Caco-2 (cell line): ENCODE measurements at regions not wholly inside any gene's neighbourhood (a gene's known extent, or its start where the extent isn't known, plus 50 kb on each side); places are given as distances from the start of the nearest gene placed in this dataset.

Experiments used
- BruUV-seq: library from RNA; stranded (reverse); fragments of 400-500 nt; replicated peaks from 2 replicates; lab custom pipeline; 2021; lab: Mats Ljungman, UMichigan
- CTCF ChIA-PET: fragments of 300-600 bp; sonication (Branson Sonifier 250); formaldehyde crosslinking; loops from one replicate; lab custom pipeline; 2022; ENCODE audit warnings: antibody characterized with exemption; lab: Charles Lee
- POLR2A ChIA-PET: fragments of 300-600 bp; sonication (Branson Sonifier 250); formaldehyde crosslinking; loops from one replicate; lab custom pipeline; 2022; ENCODE audit warnings: antibody characterized with exemption; lab: Charles Lee
- DNase-seq, 2 experiments: peaks; one replicate each; pipeline versions ENCODE4 v3.0.0 to v3.0.0-alpha.2; 2020 to 2022
- H3K27me3 ChIP-seq: replicated peaks from 2 replicates; pipeline ENCODE4 v1.6.0; 2011; ENCODE audit warnings: low read length; ENCODE audit not compliant: control insufficient read depth, insufficient read depth
- H3K36me3 ChIP-seq: 2 replicates; pipeline ENCODE4 v1.5.1; 2011; ENCODE audit warnings: low read length; ENCODE audit not compliant: control insufficient read depth, insufficient read depth
- H3K4me1 ChIP-seq: fragments of 250-450 bp; sonication (Bioruptor Pico); 2 replicates; pipeline ENCODE4 v1.5.1; 2020; ENCODE audit warnings: mild to moderate bottlenecking
- H3K4me3 ChIP-seq: 2 replicates; pipeline ENCODE4 v1.5.1; 2011; ENCODE audit warnings: low read depth, mild to moderate bottlenecking, control low read depth, low read length
- H3K9me3 ChIP-seq: fragments of 250-450 bp; sonication (Bioruptor Pico); 2 replicates; pipeline ENCODE4 v1.5.1; 2020; ENCODE audit warnings: mild to moderate bottlenecking, moderate library complexity
- H3K27ac Mint-ChIP-seq: one replicate; pipeline ENCODE4 v1.8.0; 2022; ENCODE audit warnings: mixed read lengths; ENCODE audit not compliant: unreplicated experiment
- H3K27me3 Mint-ChIP-seq: one replicate; pipeline ENCODE4 v1.8.0; 2022; ENCODE audit warnings: mixed read lengths; ENCODE audit not compliant: insufficient read depth, unreplicated experiment
- H3K36me3 Mint-ChIP-seq: one replicate; pipeline ENCODE4 v1.8.0; 2022; ENCODE audit warnings: mild to moderate bottlenecking, mixed read lengths; ENCODE audit not compliant: insufficient read depth, unreplicated experiment
- H3K4me1 Mint-ChIP-seq: one replicate; pipeline ENCODE4 v1.8.0; 2022; ENCODE audit warnings: low read depth, mixed read lengths; ENCODE audit not compliant: unreplicated experiment
- H3K4me3 Mint-ChIP-seq: one replicate; pipeline ENCODE4 v1.8.0; 2022; ENCODE audit warnings: mild to moderate bottlenecking, moderate library complexity, mixed read lengths; ENCODE audit not compliant: unreplicated experiment
- H3K9me3 Mint-ChIP-seq: one replicate; pipeline ENCODE4 v1.8.0; 2022; ENCODE audit warnings: mixed read lengths; ENCODE audit not compliant: unreplicated experiment
- intact Hi-C: fragments of 100-400 bp; cut with micrococcal nuclease; formaldehyde crosslinking; loops from one replicate; pipeline ENCODE4 v1.10.0; 2022; ENCODE audit not compliant: unreplicated experiment
- TF ChIP-seq, protein P1 (sequence below), 2 experiments: fragments of 200-600 bp in 1 of 2; IDR thresholded peaks; 1 replicate in 1 of 2; 2 replicates in 1 of 2; pipeline versions ENCODE4 v1.5.1 to v1.8.0; 2011 to 2022; ENCODE audit warnings: antibody characterized with exemption in 1 of 2, control low read depth in 1 of 2, inconsistent platforms in 1 of 2, low read depth in 1 of 2, low read length in 1 of 2, mild to moderate bottlenecking in 1 of 2, moderate library complexity in 1 of 2; ENCODE audit not compliant: insufficient read depth in 1 of 2, severe bottlenecking in 1 of 2, unreplicated experiment in 1 of 2

DNA sequence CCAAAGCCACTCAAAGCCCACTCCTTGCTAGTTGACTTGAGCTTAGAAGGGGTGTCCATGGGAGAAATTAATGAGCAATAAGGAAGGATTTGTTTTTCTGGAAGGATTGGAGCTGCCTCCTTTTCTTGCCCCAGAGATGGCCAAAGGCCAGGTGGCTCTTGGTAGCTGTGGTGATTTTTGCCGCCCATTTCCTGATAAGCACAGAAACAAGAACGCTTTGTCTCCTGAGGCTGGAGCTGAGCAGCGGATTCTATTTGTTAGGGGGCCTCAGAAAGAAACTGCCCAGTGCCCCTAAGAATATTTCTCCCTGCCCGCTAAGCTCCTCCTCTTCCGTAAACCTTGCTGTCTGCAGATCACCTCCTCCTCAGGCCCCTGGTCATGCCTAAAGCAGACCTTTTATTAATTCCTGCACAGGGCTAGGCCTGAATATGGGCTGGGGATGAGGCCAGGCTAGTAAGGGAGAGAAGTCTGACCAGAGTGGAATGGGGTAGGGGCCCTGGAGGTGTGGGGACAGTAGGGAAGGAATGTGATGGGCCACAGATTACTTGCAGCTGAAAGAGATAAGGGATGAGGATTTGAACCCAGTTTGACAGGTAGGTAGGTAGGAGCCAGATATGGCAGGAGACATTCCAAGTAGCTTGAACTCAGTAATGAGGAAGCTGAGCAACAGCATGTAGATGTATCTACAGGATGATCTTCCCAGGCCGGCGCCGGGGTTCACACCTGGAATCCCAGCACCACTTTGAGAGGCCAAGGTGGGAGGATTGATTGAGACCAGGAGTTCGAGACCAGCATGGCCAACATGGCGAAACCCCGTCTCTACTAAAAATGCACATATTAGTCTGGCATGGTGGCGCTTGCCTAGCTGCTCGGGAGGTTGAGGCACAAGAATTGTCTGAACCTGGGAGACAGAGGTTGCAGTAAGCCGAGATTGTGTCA, 71.2 kb upstream of the NAA20 start:
- peaks cover 12% of the 10 kb centered on the region for H3K4me1 Mint-ChIP-seq
- Histone ChIP-seq H3K9me3 (no peaks in the 10 kb centered on the region), H3K4me1 (peaks cover 17% of the 10 kb centered on the region), H3K36me3 (no peaks in the 10 kb centered on the region), H3K4me3 (no peak overlapping the region), H3K27me3 (no peaks in the 10 kb centered on the region)
- H3K27ac Mint-ChIP-seq: peak overlapping the region; percentile 35
- no peak overlapping the region for H3K4me3 Mint-ChIP-seq
- no peaks in the 10 kb centered on the region for H3K27me3 Mint-ChIP-seq
- no TSS peak for BruUV-seq
- intact Hi-C loops: no loop called here
- H3K36me3 Mint-ChIP-seq: no peaks in the 10 kb centered on the region
- POLR2A ChIA-PET: no interaction called here
- no peak for DNase-seq
- CTCF ChIA-PET: no interaction called here
- TF ChIP-seq, protein P1, sequence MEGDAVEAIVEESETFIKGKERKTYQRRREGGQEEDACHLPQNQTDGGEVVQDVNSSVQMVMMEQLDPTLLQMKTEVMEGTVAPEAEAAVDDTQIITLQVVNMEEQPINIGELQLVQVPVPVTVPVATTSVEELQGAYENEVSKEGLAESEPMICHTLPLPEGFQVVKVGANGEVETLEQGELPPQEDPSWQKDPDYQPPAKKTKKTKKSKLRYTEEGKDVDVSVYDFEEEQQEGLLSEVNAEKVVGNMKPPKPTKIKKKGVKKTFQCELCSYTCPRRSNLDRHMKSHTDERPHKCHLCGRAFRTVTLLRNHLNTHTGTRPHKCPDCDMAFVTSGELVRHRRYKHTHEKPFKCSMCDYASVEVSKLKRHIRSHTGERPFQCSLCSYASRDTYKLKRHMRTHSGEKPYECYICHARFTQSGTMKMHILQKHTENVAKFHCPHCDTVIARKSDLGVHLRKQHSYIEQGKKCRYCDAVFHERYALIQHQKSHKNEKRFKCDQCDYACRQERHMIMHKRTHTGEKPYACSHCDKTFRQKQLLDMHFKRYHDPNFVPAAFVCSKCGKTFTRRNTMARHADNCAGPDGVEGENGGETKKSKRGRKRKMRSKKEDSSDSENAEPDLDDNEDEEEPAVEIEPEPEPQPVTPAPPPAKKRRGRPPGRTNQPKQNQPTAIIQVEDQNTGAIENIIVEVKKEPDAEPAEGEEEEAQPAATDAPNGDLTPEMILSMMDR (IDR thresholded peaks at IDR 0.05; ENCODE audit: insufficient read depth in 1 of 2, low read depth in 1 of 2, low read length in 1 of 2, severe bottlenecking in 1 of 2, unreplicated experiment in 1 of 2): no peak
- H3K9me3 Mint-ChIP-seq: no peaks in the 10 kb centered on the region

DNA sequence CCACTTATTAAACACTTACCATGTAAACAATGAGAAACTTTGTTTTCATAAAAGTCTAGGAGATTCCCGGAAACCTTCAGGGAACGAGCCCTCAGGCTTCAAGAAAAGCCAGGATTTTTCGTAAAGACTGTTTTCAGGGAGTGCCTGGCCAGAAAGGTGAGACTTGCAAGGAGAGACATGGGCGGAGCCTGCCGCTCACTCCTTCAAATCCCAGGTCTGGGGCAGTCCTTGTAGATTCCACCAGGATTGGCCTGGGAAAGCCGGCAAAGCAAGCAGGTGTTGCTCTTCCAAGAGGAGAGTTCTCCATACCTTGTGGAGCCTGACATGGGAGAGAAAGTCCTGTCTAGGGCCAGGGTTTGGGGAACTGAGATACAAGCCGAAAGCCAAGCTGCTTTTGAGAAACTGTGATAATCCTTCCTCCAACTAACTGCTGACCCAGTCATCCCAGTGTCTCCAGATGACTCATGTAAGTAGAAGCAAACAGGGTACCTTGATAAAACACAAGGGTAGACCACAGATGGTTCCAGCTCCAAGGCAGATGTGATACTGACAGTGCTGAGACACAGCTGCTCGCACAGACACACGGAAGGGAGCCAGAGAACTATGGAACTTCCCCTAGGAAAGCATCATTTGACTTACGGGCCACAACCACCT, 69.4 kb upstream of the NAA20 start:
- intact Hi-C loops: loop anchor here (1.0 kb wide), 1 partner anchor 29 kb away; no protein-coding TSS in a partner anchor
- no peak overlapping the region for H3K4me3 Mint-ChIP-seq
- BruUV-seq: no TSS peak
- POLR2A ChIA-PET: interaction anchor here (0.6 kb wide), 1 partner anchor 27 kb away, joined by 3 read pairs; no protein-coding TSS in a partner anchor
- Histone ChIP-seq H3K9me3 (no peaks in the 10 kb centered on the region), H3K27me3 (no peaks in the 10 kb centered on the region), H3K4me3 (no peak overlapping the region), H3K4me1 (peaks cover 17% of the 10 kb centered on the region), H3K36me3 (no peaks in the 10 kb centered on the region)
- H3K9me3 Mint-ChIP-seq: no peaks in the 10 kb centered on the region
- H3K27ac Mint-ChIP-seq: no peak overlapping the region
- DNase-seq: peak in 1 of 2 experiments; percentile 49
- peaks cover 12% of the 10 kb centered on the region for H3K4me1 Mint-ChIP-seq
- H3K36me3 Mint-ChIP-seq: no peaks in the 10 kb centered on the region
- CTCF ChIA-PET: no interaction called here
- no peaks in the 10 kb centered on the region for H3K27me3 Mint-ChIP-seq
- TF ChIP-seq, protein P1 (IDR thresholded peaks at IDR 0.05; ENCODE audit: insufficient read depth in 1 of 2, low read depth in 1 of 2, low read length in 1 of 2, severe bottlenecking in 1 of 2, unreplicated experiment in 1 of 2): no peak

DNA sequence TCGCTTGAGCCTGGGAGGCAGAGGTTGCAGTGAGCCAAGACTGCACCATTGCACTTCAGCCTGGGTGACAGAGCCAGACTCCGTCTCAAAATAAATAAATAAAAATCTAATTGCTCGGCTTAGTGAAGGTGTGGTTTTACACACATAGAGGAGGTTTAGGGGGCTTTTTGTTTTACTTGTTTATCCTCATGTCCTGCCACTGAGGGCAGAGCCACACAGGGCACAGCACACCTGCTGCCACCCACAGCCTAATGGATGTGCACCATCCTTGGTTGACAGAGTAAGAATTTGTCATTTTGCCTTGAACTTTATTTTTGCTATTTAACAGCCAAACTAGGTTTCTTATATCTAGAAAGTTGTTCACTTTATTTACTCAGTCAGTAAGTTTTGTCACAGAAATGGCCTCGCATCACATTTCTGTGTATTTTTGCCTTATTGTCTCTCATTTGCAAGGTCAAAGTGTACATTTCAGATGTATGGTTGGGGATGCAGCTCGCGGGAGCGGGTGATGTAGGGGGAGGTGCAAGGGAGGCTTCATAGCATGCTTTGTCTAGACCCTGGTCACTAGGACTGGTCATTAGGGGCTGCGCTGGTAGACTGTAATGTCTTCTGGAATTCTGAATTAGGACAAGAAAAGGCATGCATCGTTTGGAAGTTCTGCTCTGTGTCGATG, 67.8 kb upstream of the NAA20 start:
- no peak overlapping the region for H3K27ac Mint-ChIP-seq
- ChIA-PET POLR2A (no interaction called here), CTCF (no interaction called here)
- H3K9me3 ChIP-seq: no peaks in the 10 kb centered on the region
- H3K4me3 Mint-ChIP-seq: no peak overlapping the region
- H3K9me3 Mint-ChIP-seq: no peaks in the 10 kb centered on the region
- no peaks in the 10 kb centered on the region for H3K27me3 Mint-ChIP-seq
- BruUV-seq: no TSS peak
- H3K36me3 Mint-ChIP-seq: no peaks in the 10 kb centered on the region
- no peaks in the 10 kb centered on the region for H3K27me3 ChIP-seq
- peaks cover 12% of the 10 kb centered on the region for H3K4me1 Mint-ChIP-seq
- TF ChIP-seq, protein P1 (IDR thresholded peaks at IDR 0.05; ENCODE audit: insufficient read depth in 1 of 2, low read depth in 1 of 2, low read length in 1 of 2, severe bottlenecking in 1 of 2, unreplicated experiment in 1 of 2): no peak
- DNase-seq: no peak
- intact Hi-C loops: no loop called here
- H3K4me1 ChIP-seq: peaks cover 17% of the 10 kb centered on the region
- H3K4me3 ChIP-seq: no peak overlapping the region
- H3K36me3 ChIP-seq: no peaks in the 10 kb centered on the region
